HG03439 (cell line): ENCODE measurements at regions not wholly inside any gene's neighbourhood (a gene's known extent, or its start where the extent isn't known, plus 50 kb on each side); places are given as distances from the start of the nearest gene placed in this dataset.
"Not testable (repeated sequence)": the region's sequence is repeated elsewhere in the genome, so short reads cannot be mapped to it uniquely, and the experiment has no call there.

ENCODE experiments used
- ATAC-seq: cut with Tn5 transposase; IDR thresholded peaks from one replicate; pipeline ENCODE4 v1.9.1; 2021; ENCODE audit warnings: mild to moderate bottlenecking, moderate library complexity; ENCODE audit not compliant: unreplicated experiment

- no peak for ATAC-seq
Observed at GRCh38 chr5:143898916-143899591, 87.1 kb downstream of the HMHB1 start.

- no peak for ATAC-seq
Observed at GRCh38 chr5:143908959-143909358, 97.0 kb downstream of the HMHB1 start.

GRCh38 chr5:143913008-143913752 lies 101.2 kb downstream of the HMHB1 start:
- ATAC-seq = no peak

- no peak for ATAC-seq
Observed at GRCh38 chr5:143914756-143915155, 102.8 kb downstream of the HMHB1 start.

GRCh38 chr5:143916451-143916850 lies 104.5 kb downstream of the HMHB1 start:
- no peak for ATAC-seq

GRCh38 chr5:143918961-143919360 lies 107.0 kb downstream of the HMHB1 start:
- ATAC-seq = no peak

GRCh38 chr5:143920772-143921171 lies 108.8 kb downstream of the HMHB1 start:
- no peak for ATAC-seq

GRCh38 chr5:143921525-143922311 lies 109.8 kb downstream of the HMHB1 start:
- ATAC-seq = no peak

- no peak for ATAC-seq
Observed at GRCh38 chr5:143922718-143923117, 110.8 kb downstream of the HMHB1 start.

GRCh38 chr5:143923634-143924266 lies 111.8 kb downstream of the HMHB1 start:
- ATAC-seq = peak; percentile 63

- ATAC-seq = no peak
Observed at GRCh38 chr5:143924311-143924978, 112.5 kb downstream of the HMHB1 start.

GRCh38 chr5:143924979-143925325 lies 113.0 kb downstream of the HMHB1 start:
- ATAC-seq = not testable (repeated sequence)

GRCh38 chr5:143929486-143929885 lies 117.5 kb downstream of the HMHB1 start:
- ATAC-seq = no peak

GRCh38 chr5:143930561-143930960 lies 118.6 kb downstream of the HMHB1 start:
- no peak for ATAC-seq

GRCh38 chr5:143931476-143931875 lies 119.5 kb downstream of the HMHB1 start:
- no peak for ATAC-seq

GRCh38 chr5:143931986-143932385 lies 120.0 kb downstream of the HMHB1 start:
- no peak for ATAC-seq

GRCh38 chr5:143932584-143932983 lies 120.6 kb downstream of the HMHB1 start:
- ATAC-seq = no peak

- no peak for ATAC-seq
Observed at GRCh38 chr5:143933451-143933850, 121.5 kb downstream of the HMHB1 start.

- ATAC-seq = no peak
Observed at GRCh38 chr5:143934821-143935220, 122.9 kb downstream of the HMHB1 start.

GRCh38 chr5:143938230-143938629 lies 126.3 kb downstream of the HMHB1 start:
- no peak for ATAC-seq

GRCh38 chr5:143946837-143947236 lies 134.9 kb downstream of the HMHB1 start:
- no peak for ATAC-seq
